Mesothelial cell of epicardium (in vitro differentiated cells): ENCODE measurements at regions not wholly inside any gene's neighbourhood (a gene's known extent, or its start where the extent isn't known, plus 50 kb on each side); places are given as distances from the start of the nearest gene placed in this dataset.

Experiments
- DNase-seq, 2 experiments: peaks; one replicate each; pipeline ENCODE4 v3.0.0; 2021; ENCODE audit warnings: low spot score in 2 of 2; ENCODE audit not compliant: unreplicated experiment in 2 of 2
- H3K27ac Mint-ChIP-seq: 2 replicates; pipeline ENCODE4 v1.8.0; 2021; ENCODE audit warnings: mixed read lengths
- H3K27me3 Mint-ChIP-seq: 2 replicates; pipeline ENCODE4 v1.8.0; 2021; ENCODE audit warnings: low read depth, mixed read lengths
- H3K36me3 Mint-ChIP-seq: 2 replicates; pipeline ENCODE4 v1.8.0; 2021; ENCODE audit warnings: mixed read lengths
- H3K4me1 Mint-ChIP-seq: 2 replicates; pipeline ENCODE4 v1.8.0; 2021; ENCODE audit warnings: mixed read lengths
- H3K4me3 Mint-ChIP-seq: 2 replicates; pipeline ENCODE4 v1.8.0; 2021; ENCODE audit warnings: mild to moderate bottlenecking, moderate library complexity, mixed read lengths
- H3K9me3 Mint-ChIP-seq: 2 replicates; pipeline ENCODE4 v1.8.0; 2021; ENCODE audit warnings: mixed read lengths
- TF ChIP-seq, protein P1 (sequence below): fragments of 200-600 bp; sonication (generic); IDR thresholded peaks from one replicate; pipeline ENCODE4 v1.5.0; 2021; ENCODE audit warnings: antibody characterized with exemption; ENCODE audit not compliant: unreplicated experiment

DNA sequence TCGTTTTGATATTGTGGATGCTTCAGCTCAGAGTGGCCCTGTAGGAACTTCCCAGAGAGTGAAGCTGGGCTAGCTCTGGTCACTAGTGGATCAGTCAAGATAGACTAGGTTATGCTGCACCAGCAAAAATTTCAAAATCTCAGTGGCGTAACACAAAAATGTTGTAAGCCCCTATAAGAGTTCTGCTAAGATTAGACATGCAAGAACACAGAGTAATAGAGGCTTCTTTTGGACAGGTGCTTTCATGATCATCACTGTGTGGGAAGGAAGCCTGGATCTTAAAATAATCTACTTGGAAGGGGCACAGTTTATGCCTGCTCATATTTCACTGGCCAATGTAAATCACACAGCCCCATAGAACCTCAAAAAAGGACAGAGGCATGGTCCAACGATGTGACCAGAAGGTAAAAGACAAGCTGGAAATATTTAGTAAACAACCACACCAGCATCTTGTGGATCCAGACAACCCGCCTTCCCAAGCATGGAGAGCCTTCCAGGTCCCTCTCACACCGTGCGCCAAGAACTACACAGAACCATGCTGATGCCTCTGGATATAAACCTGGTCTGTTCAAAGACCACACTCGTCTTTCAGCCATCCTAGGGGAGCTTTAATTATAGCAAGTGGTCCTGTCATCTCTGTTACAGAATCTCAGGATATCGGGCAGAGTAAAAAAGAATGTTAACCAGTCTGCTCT lies 554.3 kb downstream of the EPHB1 start:
- Mint-ChIP-seq H3K36me3 (no peaks in the 10 kb centered on the region), H3K4me1 (no peaks in the 10 kb centered on the region), H3K4me3 (no peak overlapping the region), H3K9me3 (peaks cover 7% of the 10 kb centered on the region), H3K27ac (no peak overlapping the region), H3K27me3 (peaks cover 19% of the 10 kb centered on the region)
- TF ChIP-seq, protein P1, sequence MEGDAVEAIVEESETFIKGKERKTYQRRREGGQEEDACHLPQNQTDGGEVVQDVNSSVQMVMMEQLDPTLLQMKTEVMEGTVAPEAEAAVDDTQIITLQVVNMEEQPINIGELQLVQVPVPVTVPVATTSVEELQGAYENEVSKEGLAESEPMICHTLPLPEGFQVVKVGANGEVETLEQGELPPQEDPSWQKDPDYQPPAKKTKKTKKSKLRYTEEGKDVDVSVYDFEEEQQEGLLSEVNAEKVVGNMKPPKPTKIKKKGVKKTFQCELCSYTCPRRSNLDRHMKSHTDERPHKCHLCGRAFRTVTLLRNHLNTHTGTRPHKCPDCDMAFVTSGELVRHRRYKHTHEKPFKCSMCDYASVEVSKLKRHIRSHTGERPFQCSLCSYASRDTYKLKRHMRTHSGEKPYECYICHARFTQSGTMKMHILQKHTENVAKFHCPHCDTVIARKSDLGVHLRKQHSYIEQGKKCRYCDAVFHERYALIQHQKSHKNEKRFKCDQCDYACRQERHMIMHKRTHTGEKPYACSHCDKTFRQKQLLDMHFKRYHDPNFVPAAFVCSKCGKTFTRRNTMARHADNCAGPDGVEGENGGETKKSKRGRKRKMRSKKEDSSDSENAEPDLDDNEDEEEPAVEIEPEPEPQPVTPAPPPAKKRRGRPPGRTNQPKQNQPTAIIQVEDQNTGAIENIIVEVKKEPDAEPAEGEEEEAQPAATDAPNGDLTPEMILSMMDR, result no peak
- DNase-seq, result no peak

- no peak for DNase-seq
- Mint-ChIP-seq H3K27me3 (peaks cover 14% of the 10 kb centered on the region), H3K36me3 (no peaks in the 10 kb centered on the region), H3K9me3 (peaks cover 8% of the 10 kb centered on the region), H3K4me1 (no peaks in the 10 kb centered on the region), H3K4me3 (no peak overlapping the region), H3K27ac (no peak overlapping the region)
- TF ChIP-seq, protein P1, result no peak
Observed at GRCh38 chr3:135352213-135352612, 557.2 kb downstream of the EPHB1 start.

DNA sequence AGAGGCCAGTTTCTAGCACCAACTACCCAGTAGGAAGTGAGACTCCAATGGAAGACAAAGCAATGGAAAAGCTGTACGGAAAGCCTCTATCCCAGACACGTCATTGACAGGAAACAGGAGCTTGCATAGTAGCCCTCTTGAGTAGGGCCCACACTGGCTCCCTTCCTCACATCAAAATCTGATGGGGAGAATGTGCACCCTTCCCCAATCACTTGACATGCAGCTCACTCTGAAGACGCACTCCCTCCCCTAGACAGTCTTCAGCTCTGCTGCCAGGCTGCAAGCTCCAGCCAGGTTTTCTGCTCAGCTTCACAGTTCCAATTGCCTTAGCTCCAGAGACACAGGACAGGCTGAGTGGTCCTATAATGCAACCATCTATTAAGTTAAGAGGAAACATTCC lies 567.8 kb downstream of the EPHB1 start:
- Mint-ChIP-seq H3K4me3 (no peak overlapping the region), H3K9me3 (no peaks in the 10 kb centered on the region), H3K27me3 (no peaks in the 10 kb centered on the region)

GRCh38 chr3:135364676-135365075 lies 569.6 kb downstream of the EPHB1 start:
- Mint-ChIP-seq H3K27ac (no peak overlapping the region), H3K4me3 (no peak overlapping the region), H3K36me3 (peaks cover 4% of the 10 kb centered on the region), H3K4me1 (no peaks in the 10 kb centered on the region), H3K9me3 (no peaks in the 10 kb centered on the region), H3K27me3 (no peaks in the 10 kb centered on the region)
- no peak for DNase-seq
- TF ChIP-seq, protein P1, result no peak

More for the DNA sequence above, 567.8 kb downstream of the EPHB1 start:
- Mint-ChIP-seq H3K27ac (no peak overlapping the region), H3K36me3 (peaks cover 4% of the 10 kb centered on the region), H3K4me1 (no peaks in the 10 kb centered on the region)
- TF ChIP-seq, protein P1, result no peak
- no peak for DNase-seq

GRCh38 chr3:135366816-135367215 lies 571.8 kb downstream of the EPHB1 start:
- TF ChIP-seq, protein P1, result no peak
- DNase-seq, result no peak
- Mint-ChIP-seq H3K4me1 (no peaks in the 10 kb centered on the region), H3K36me3 (no peaks in the 10 kb centered on the region), H3K9me3 (no peaks in the 10 kb centered on the region), H3K27ac (no peak overlapping the region), H3K4me3 (no peak overlapping the region), H3K27me3 (no peaks in the 10 kb centered on the region)
